Thyroid gland (tissue), 4 donors: ENCODE measurements at regions not wholly inside any gene's neighbourhood (a gene's known extent, or its start where the extent isn't known, plus 50 kb on each side); places are given as distances from the start of the nearest gene placed in this dataset.

Source experiments
- DNase-seq, 2 donors: peaks; one replicate each; pipeline ENCODE4 v3.0.0-alpha.2; 2019
- H3K27ac ChIP-seq, 3 donors: fragments of 200-600 bp; sonication (generic); 1 replicate in 2 of 3; 2 replicates in 1 of 3; pipeline ENCODE4 v1.5.1; 2016 to 2019; ENCODE audit warnings: mild to moderate bottlenecking in 1 of 3, moderate library complexity in 1 of 3
- H3K27me3 ChIP-seq: fragments of 200-600 bp; sonication (generic); one replicate; pipeline ENCODE4 v1.5.1; 2019
- H3K36me3 ChIP-seq, 2 donors: fragments of 200-600 bp; sonication (generic); one replicate each; pipeline ENCODE4 v1.5.1; 2016 to 2019
- H3K4me1 ChIP-seq, 2 donors: fragments of 200-600 bp; sonication (generic); one replicate each; pipeline ENCODE4 v1.5.1; 2017 to 2019
- H3K4me3 ChIP-seq, 3 donors: fragments of 200-600 bp; sonication (generic); replicated peaks in 1 of 3; 1 replicate in 2 of 3; 2 replicates in 1 of 3; pipeline ENCODE4 v1.5.1; 2016; ENCODE audit warnings: mild to moderate bottlenecking in 1 of 3
- H3K9me3 ChIP-seq: fragments of 200-600 bp; sonication (generic); one replicate; pipeline ENCODE4 v1.5.1; 2017
- POLR2A ChIP-seq, 2 donors: fragments of 450-650 bp; IDR thresholded peaks; one replicate each; pipeline ENCODE4 v1.6.1; 2017; ENCODE audit warnings: antibody characterized with exemption in 2 of 2, mild to moderate bottlenecking in 2 of 2, moderate library complexity in 1 of 2
- WGBS, 2 donors: methylation state at CpG; one replicate each; pipeline ENCODE4 v1.1.5; 2017; 5-methylcytosine and 5-hydroxymethylcytosine counted together
- intact Hi-C: fragments of 100-400 bp; cut with DNase I; formaldehyde crosslinking; loops from one replicate; pipeline ENCODE4 v1.15.1; 2023
- TF ChIP-seq, protein P1 (sequence below), 6 experiments: fragments of 200-600 bp in 3 of 6; fragments of 450-650 bp in 3 of 6; sonication (generic) in 3 of 6; IDR thresholded peaks; one replicate each; pipeline ENCODE4 v1.5.1; 2016 to 2019; ENCODE audit warnings: antibody characterized with exemption in 6 of 6, mild to moderate bottlenecking in 2 of 6, inconsistent platforms in 1 of 6, moderate library complexity in 1 of 6

DNA sequence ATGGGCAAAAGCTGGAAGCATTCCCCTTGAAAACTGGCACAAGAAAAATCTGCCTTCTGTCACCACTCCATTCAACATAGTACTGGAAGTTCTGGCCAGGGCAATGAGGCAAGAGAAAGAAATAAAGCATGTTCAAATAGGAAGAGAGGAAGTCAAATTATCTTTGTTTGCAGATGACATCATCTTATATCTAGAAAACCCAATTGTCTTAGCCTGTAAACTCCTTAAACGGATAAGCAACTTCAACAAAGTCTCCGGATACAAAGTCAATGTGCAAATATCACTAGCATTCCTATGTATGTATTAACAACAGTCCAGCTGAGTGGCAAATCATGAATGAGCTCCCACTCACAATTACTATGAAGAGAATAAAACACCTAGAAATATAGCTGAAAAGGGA, 1579.3 kb downstream of the SUCLG1 start:
- no peak for DNase-seq
- WGBS, 2 donors = 60 to 76% methylated on average over 2 of the region's 2 CpGs
- intact Hi-C loops = no loop called here
- H3K9me3 ChIP-seq = no peaks in the 10 kb centered on the region
- H3K27ac ChIP-seq = no peak overlapping the region
- TF ChIP-seq, protein P1, sequence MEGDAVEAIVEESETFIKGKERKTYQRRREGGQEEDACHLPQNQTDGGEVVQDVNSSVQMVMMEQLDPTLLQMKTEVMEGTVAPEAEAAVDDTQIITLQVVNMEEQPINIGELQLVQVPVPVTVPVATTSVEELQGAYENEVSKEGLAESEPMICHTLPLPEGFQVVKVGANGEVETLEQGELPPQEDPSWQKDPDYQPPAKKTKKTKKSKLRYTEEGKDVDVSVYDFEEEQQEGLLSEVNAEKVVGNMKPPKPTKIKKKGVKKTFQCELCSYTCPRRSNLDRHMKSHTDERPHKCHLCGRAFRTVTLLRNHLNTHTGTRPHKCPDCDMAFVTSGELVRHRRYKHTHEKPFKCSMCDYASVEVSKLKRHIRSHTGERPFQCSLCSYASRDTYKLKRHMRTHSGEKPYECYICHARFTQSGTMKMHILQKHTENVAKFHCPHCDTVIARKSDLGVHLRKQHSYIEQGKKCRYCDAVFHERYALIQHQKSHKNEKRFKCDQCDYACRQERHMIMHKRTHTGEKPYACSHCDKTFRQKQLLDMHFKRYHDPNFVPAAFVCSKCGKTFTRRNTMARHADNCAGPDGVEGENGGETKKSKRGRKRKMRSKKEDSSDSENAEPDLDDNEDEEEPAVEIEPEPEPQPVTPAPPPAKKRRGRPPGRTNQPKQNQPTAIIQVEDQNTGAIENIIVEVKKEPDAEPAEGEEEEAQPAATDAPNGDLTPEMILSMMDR (IDR thresholded peaks at IDR 0.05) = no peak
- no peak for TF ChIP-seq POLR2A (IDR thresholded peaks at IDR 0.05)
- H3K4me3 ChIP-seq = no peak overlapping the region
- no peaks in the 10 kb centered on the region for H3K4me1 ChIP-seq
- no peaks in the 10 kb centered on the region for H3K36me3 ChIP-seq
- H3K27me3 ChIP-seq = no peaks in the 10 kb centered on the region

DNA sequence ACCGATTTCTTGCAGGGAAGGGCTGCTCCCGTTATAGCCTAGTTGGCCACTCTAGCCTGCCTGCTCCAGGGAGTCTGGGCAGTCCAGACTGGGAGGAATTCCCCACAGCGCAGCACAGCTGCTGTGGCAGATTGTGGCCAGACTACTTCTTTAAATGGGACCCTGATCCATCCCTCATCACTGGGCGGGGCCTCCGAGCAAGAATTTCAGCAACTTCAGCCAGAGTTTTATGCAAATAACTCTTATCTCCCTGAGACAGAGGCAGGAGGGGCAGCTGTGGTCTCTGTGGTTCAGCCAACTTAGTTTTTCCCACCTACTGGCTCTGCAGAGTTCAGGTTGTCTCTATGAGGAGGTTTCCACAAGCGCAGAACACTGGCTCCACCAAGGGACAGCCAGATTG, 1583.2 kb downstream of the SUCLG1 start:
- WGBS, 2 donors = 84 to 90% methylated on average over 4 to 6 of the region's 6 CpGs
- Histone ChIP-seq H3K27ac (no peak overlapping the region), H3K36me3 (no peaks in the 10 kb centered on the region)

GRCh38 chr2:82857967-82858366, 1601.1 kb downstream of the SUCLG1 start:
- Histone ChIP-seq H3K27ac (no peak overlapping the region), H3K36me3 (no peaks in the 10 kb centered on the region), H3K4me3 (no peak overlapping the region), H3K9me3 (no peaks in the 10 kb centered on the region), H3K4me1 (no peaks in the 10 kb centered on the region), H3K27me3 (no peaks in the 10 kb centered on the region)
- intact Hi-C loops = no loop called here
- WGBS, 2 donors = 67 to 69% methylated on average over 5 of the region's 5 CpGs
- DNase-seq = no peak
- no peak for TF ChIP-seq POLR2A (IDR thresholded peaks at IDR 0.05)
- TF ChIP-seq, protein P1 (IDR thresholded peaks at IDR 0.05) = no peak

More for the DNA sequence above, 1583.2 kb downstream of the SUCLG1 start:
- Histone ChIP-seq H3K4me3 (no peak overlapping the region), H3K27me3 (no peaks in the 10 kb centered on the region), H3K9me3 (no peaks in the 10 kb centered on the region), H3K4me1 (no peaks in the 10 kb centered on the region)
- intact Hi-C loops = no loop called here
- no peak for TF ChIP-seq POLR2A (IDR thresholded peaks at IDR 0.05)
- TF ChIP-seq, protein P1 (IDR thresholded peaks at IDR 0.05) = no peak
- DNase-seq = no peak

- Histone ChIP-seq H3K4me1 (no peaks in the 10 kb centered on the region), H3K27me3 (no peaks in the 10 kb centered on the region), H3K9me3 (no peaks in the 10 kb centered on the region), H3K36me3 (no peaks in the 10 kb centered on the region), H3K27ac (no peak overlapping the region), H3K4me3 (no peak overlapping the region)
- WGBS, 2 donors = 89 to 94% methylated on average over 6 of the region's 6 CpGs
- TF ChIP-seq, protein P1 (IDR thresholded peaks at IDR 0.05) = no peak
- no peak for TF ChIP-seq POLR2A (IDR thresholded peaks at IDR 0.05)
- intact Hi-C loops = no loop called here
- no peak for DNase-seq
Measured at GRCh38 chr2:82853299-82853698, 1605.8 kb downstream of the SUCLG1 start.

GRCh38 chr2:82852787-82853186, 1606.3 kb downstream of the SUCLG1 start:
- H3K4me3 ChIP-seq = no peak overlapping the region
- H3K9me3 ChIP-seq = no peaks in the 10 kb centered on the region
- no peak for DNase-seq
- H3K36me3 ChIP-seq = no peaks in the 10 kb centered on the region
- H3K27ac ChIP-seq = no peak overlapping the region
- H3K27me3 ChIP-seq = no peaks in the 10 kb centered on the region
- intact Hi-C loops = no loop called here
- TF ChIP-seq, protein P1 (IDR thresholded peaks at IDR 0.05) = no peak
- no peak for TF ChIP-seq POLR2A (IDR thresholded peaks at IDR 0.05)
- no peaks in the 10 kb centered on the region for H3K4me1 ChIP-seq
- WGBS, 2 donors = 76 to 79% methylated on average over 3 of the region's 3 CpGs
